ENCODE measurements at regions not wholly inside any gene's neighbourhood (a gene's known extent, or its start where the extent isn't known, plus 50 kb on each side); places are given as distances from the start of the nearest gene placed in this dataset.

GRCh38 chr4:102428122-102428521, 73.0 kb upstream of the NFKB1 start:
- TF ChIP-seq CTCF (IDR thresholded peaks at IDR 0.05; ENCODE audit: low read length): no peak
- no peak for TF ChIP-seq EZH2phosphoT487 (IDR thresholded peaks at IDR 0.05; ENCODE audit: low read length)
- TF ChIP-seq EZH2 (optimal IDR thresholded peaks at IDR 0.05; ENCODE audit: low read depth, low read length): no peak

Measured in MM.1S (cell line).